ENCODE measurements at regions not wholly inside any gene's neighbourhood (a gene's known extent, or its start where the extent isn't known, plus 50 kb on each side); places are given as distances from the start of the nearest gene placed in this dataset.

GRCh38 chr5:110218981-110219380, 507.5 kb downstream of the TMEM232 start:
- H3K36me3 ChIP-seq (ENCODE audit: low read depth): no peaks in the 10 kb centered on the region
- H3K4me1 ChIP-seq (ENCODE audit: insufficient read depth, poor library complexity, severe bottlenecking): no peaks in the 10 kb centered on the region
- no peak for ATAC-seq (ENCODE audit: low read depth)
- TF ChIP-seq CTCF (IDR thresholded peaks at IDR 0.05; ENCODE audit: poor library complexity, severe bottlenecking): no peak
- H3K27ac ChIP-seq (ENCODE audit: poor library complexity, severe bottlenecking): no peak overlapping the region
- no peak overlapping the region for H3K4me3 ChIP-seq (ENCODE audit: severe bottlenecking)
- no peaks in the 10 kb centered on the region for H3K27me3 ChIP-seq (ENCODE audit: insufficient read depth, poor library complexity, severe bottlenecking)
- DNase-seq (ENCODE audit: low spot score): no peak
- H3K9me3 ChIP-seq (ENCODE audit: severe bottlenecking): no peaks in the 10 kb centered on the region

DNA sequence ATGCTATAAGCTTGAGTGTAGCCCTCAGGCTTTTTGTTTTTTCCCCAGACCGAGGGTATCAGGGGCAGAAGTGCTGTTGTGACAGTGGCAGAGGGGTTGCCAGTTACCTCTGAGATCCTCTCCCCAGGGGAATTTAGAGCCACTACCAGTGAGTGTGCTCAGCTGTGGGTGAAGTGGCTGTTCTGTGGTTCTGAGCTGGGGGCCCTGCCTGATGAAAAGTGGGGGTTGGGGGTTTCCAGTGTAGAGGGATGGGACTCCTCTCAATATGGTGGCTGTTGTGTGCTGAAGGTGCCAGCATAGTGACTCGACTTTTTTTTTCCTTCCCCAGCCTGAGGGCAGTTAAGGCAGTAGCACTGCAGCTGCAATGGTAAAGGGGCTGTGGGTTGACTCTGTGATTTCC, 506.7 kb downstream of the TMEM232 start:
- no peaks in the 10 kb centered on the region for H3K27me3 ChIP-seq (ENCODE audit: insufficient read depth, poor library complexity, severe bottlenecking)
- no peaks in the 10 kb centered on the region for H3K36me3 ChIP-seq (ENCODE audit: low read depth)
- no peak overlapping the region for H3K27ac ChIP-seq (ENCODE audit: poor library complexity, severe bottlenecking)
- no peak overlapping the region for H3K4me3 ChIP-seq (ENCODE audit: severe bottlenecking)
- no peak for TF ChIP-seq CTCF (IDR thresholded peaks at IDR 0.05; ENCODE audit: poor library complexity, severe bottlenecking)
- ATAC-seq (ENCODE audit: low read depth): no peak
- no peaks in the 10 kb centered on the region for H3K9me3 ChIP-seq (ENCODE audit: severe bottlenecking)
- no peak for DNase-seq (ENCODE audit: low spot score)
- no peaks in the 10 kb centered on the region for H3K4me1 ChIP-seq (ENCODE audit: insufficient read depth, poor library complexity, severe bottlenecking)

DNA sequence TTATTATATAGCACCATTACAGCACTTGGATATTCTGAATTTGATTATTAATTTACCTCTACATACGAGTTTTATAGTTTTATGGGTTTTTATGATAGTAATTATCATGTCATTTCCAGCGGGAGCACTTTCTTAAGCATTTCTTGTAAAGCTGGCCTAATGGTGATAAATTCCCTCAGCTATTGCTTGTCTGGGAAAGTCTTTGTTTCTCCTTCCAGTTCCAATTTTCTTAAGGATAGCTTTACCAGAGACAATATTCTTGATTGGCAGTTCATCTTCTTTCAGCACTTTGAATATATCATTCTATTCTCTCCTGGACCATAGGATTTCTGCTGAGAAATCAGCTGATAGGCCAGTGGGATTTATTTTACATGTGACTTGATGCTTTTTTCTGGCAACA, 505.4 kb downstream of the TMEM232 start:
- TF ChIP-seq CTCF (IDR thresholded peaks at IDR 0.05; ENCODE audit: poor library complexity, severe bottlenecking): no peak

GRCh38 chr5:110224050-110224449, 502.4 kb downstream of the TMEM232 start:
- Histone ChIP-seq H3K4me1 (ENCODE audit: insufficient read depth, poor library complexity, severe bottlenecking) (no peaks in the 10 kb centered on the region), H3K9me3 (ENCODE audit: severe bottlenecking) (no peaks in the 10 kb centered on the region), H3K4me3 (ENCODE audit: severe bottlenecking) (no peak overlapping the region), H3K36me3 (ENCODE audit: low read depth) (no peaks in the 10 kb centered on the region), H3K27me3 (ENCODE audit: insufficient read depth, poor library complexity, severe bottlenecking) (no peaks in the 10 kb centered on the region), H3K27ac (ENCODE audit: poor library complexity, severe bottlenecking) (no peak overlapping the region)
- DNase-seq (ENCODE audit: low spot score) (no peak), ATAC-seq (ENCODE audit: low read depth) (no peak)
- no peak for TF ChIP-seq CTCF (IDR thresholded peaks at IDR 0.05; ENCODE audit: poor library complexity, severe bottlenecking)

More for the DNA sequence above, 505.4 kb downstream of the TMEM232 start:
- no peaks in the 10 kb centered on the region for H3K36me3 ChIP-seq (ENCODE audit: low read depth)
- ATAC-seq (ENCODE audit: low read depth) (no peak), DNase-seq (ENCODE audit: low spot score) (no peak)
- no peaks in the 10 kb centered on the region for H3K9me3 ChIP-seq (ENCODE audit: severe bottlenecking)
- H3K4me1 ChIP-seq (ENCODE audit: insufficient read depth, poor library complexity, severe bottlenecking): no peaks in the 10 kb centered on the region
- H3K27me3 ChIP-seq (ENCODE audit: insufficient read depth, poor library complexity, severe bottlenecking): no peaks in the 10 kb centered on the region
- no peak overlapping the region for H3K27ac ChIP-seq (ENCODE audit: poor library complexity, severe bottlenecking)
- H3K4me3 ChIP-seq (ENCODE audit: severe bottlenecking): no peak overlapping the region

GRCh38 chr5:110225949-110226348, 500.5 kb downstream of the TMEM232 start:
- ATAC-seq (ENCODE audit: low read depth) (no peak), DNase-seq (ENCODE audit: low spot score) (no peak)
- H3K27ac ChIP-seq (ENCODE audit: poor library complexity, severe bottlenecking): no peak overlapping the region
- no peak for TF ChIP-seq CTCF (IDR thresholded peaks at IDR 0.05; ENCODE audit: poor library complexity, severe bottlenecking)
- H3K36me3 ChIP-seq (ENCODE audit: low read depth): no peaks in the 10 kb centered on the region
- H3K4me3 ChIP-seq (ENCODE audit: severe bottlenecking): no peak overlapping the region
- no peaks in the 10 kb centered on the region for H3K27me3 ChIP-seq (ENCODE audit: insufficient read depth, poor library complexity, severe bottlenecking)
- no peaks in the 10 kb centered on the region for H3K4me1 ChIP-seq (ENCODE audit: insufficient read depth, poor library complexity, severe bottlenecking)
- H3K9me3 ChIP-seq (ENCODE audit: severe bottlenecking): no peaks in the 10 kb centered on the region

All from RWPE2 (cell line).